Activated CD8-positive, alpha-beta memory T cell treated with anti-CD3 and anti-CD28 coated beads for 24 hours (primary cell): ENCODE measurements at regions not wholly inside any gene's neighbourhood (a gene's known extent, or its start where the extent isn't known, plus 50 kb on each side); places are given as distances from the start of the nearest gene placed in this dataset.
A peak's percentile ranks its signal among the peaks of the same experiment; 100 is the strongest.

Experiments used
- DNase-seq: peaks from one replicate; pipeline ENCODE4 v3.0.0-alpha.2; 2020

- peak; percentile 64 for DNase-seq
These were observed 52.0 kb upstream of the RNU6-8 start for GRCh38 chr14:32254952-32255679.

- DNase-seq = no peak
These were observed 52.7 kb upstream of the RNU6-8 start for GRCh38 chr14:32255789-32256188.

- no peak for DNase-seq
These were observed 53.5 kb upstream of the RNU6-8 start for GRCh38 chr14:32256576-32256975.

GRCh38 chr14:32258336-32258993 lies 55.4 kb upstream of the RNU6-8 start:
- DNase-seq = no peak

GRCh38 chr14:32259368-32260013 lies 56.4 kb upstream of the RNU6-8 start:
- DNase-seq = no peak

GRCh38 chr14:32263939-32264567 lies 61.0 kb upstream of the RNU6-8 start:
- DNase-seq = no peak

- no peak for DNase-seq
These were observed 62.5 kb upstream of the RNU6-8 start for GRCh38 chr14:32265584-32265983.

GRCh38 chr14:32277998-32278397 lies 51.1 kb upstream of the AKAP6 start:
- no peak for DNase-seq
